IPS-18a (cell line): ENCODE measurements at regions not wholly inside any gene's neighbourhood (a gene's known extent, or its start where the extent isn't known, plus 50 kb on each side); places are given as distances from the start of the nearest gene placed in this dataset.

Source experiments
- H3K27ac ChIP-seq: one replicate; pipeline ENCODE4 v1.5.1; 2013; ENCODE audit warnings: low read length
- H3K27me3 ChIP-seq: one replicate; pipeline ENCODE4 v1.6.1; 2013; ENCODE audit warnings: mild to moderate bottlenecking, low read length; ENCODE audit not compliant: control insufficient read depth, insufficient read depth
- H3K36me3 ChIP-seq: one replicate; pipeline ENCODE4 v1.6.1; 2013; ENCODE audit warnings: low read depth, low read length; ENCODE audit not compliant: control insufficient read depth
- H3K4me1 ChIP-seq: one replicate; pipeline ENCODE4 v1.6.1; 2013; ENCODE audit warnings: low read depth, low read length; ENCODE audit not compliant: control insufficient read depth
- H3K4me3 ChIP-seq: one replicate; pipeline ENCODE4 v1.5.1; 2013; ENCODE audit warnings: low read length
- H3K9ac ChIP-seq: one replicate; pipeline ENCODE4 v1.6.1; 2013; ENCODE audit warnings: mild to moderate bottlenecking, low read length, moderate library complexity
- H3K9me3 ChIP-seq: one replicate; pipeline ENCODE4 v1.6.1; 2013; ENCODE audit warnings: low read depth, low read length; ENCODE audit not compliant: control insufficient read depth

DNA sequence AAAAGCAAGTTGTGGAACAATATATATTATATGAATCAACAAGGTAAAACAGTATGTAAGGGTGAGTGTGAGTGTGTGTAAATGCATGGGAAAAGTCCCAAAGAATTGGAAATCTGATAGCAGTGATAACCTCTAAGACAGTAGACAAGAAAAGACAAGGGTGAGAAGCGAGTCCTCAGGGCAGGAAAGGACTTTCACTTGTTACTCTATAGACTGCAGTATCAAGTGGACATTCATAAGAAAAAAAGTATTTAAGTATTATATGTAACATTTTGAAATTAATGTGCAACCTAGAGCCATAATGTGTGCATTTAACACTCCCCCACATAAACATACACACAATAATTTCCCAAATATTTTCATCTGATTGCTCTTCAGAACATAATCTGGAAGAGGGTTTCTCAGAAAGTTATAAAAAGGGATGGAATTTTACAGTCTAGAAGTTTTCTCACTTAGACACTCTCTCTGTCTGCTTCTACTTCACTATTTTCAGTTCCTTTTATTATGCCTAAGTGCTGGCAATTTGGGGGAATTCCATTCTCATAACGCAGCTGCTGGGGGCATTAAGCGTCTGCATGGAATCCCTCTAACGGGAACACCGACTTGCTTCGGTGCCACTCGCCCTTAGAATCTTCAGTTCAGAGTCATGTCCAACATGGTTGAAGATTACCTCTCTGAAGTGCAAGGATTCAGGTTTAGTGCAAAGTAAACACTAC is 50.0 kb upstream of the CDIN1 start:
- Histone ChIP-seq H3K27me3 (no peaks in the 10 kb centered on the region), H3K9me3 (no peaks in the 10 kb centered on the region), H3K27ac (no peak overlapping the region), H3K4me1 (peaks cover 21% of the 10 kb centered on the region), H3K4me3 (no peak overlapping the region), H3K9ac (no peak overlapping the region), H3K36me3 (no peaks in the 10 kb centered on the region)
